Mesendoderm (in vitro differentiated cells): ENCODE measurements at regions not wholly inside any gene's neighbourhood (a gene's known extent, or its start where the extent isn't known, plus 50 kb on each side); places are given as distances from the start of the nearest gene placed in this dataset.

Experiments
- DNase-seq: peaks from one replicate; pipeline ENCODE4 v3.0.0; 2013
- H2AK5ac ChIP-seq: 2 replicates; pipeline ENCODE4 v1.6.1; 2013; ENCODE audit warnings: low read length, inconsistent platforms
- H2BK120ac ChIP-seq: 2 replicates; pipeline ENCODE4 v1.6.1; 2013; ENCODE audit warnings: low read depth, mild to moderate bottlenecking, low read length, moderate library complexity, mixed read lengths
- H2BK15ac ChIP-seq: replicated peaks from 2 replicates; pipeline ENCODE4 v1.6.1; 2013; ENCODE audit warnings: low read depth, mild to moderate bottlenecking, moderate library complexity
- H2BK5ac ChIP-seq: 2 replicates; pipeline ENCODE4 v1.6.1; 2013; ENCODE audit warnings: low read length, inconsistent platforms
- H3K18ac ChIP-seq: 2 replicates; pipeline ENCODE4 v1.6.1; 2013; ENCODE audit warnings: mild to moderate bottlenecking, low read length, mixed read lengths
- H3K23ac ChIP-seq: one replicate; pipeline ENCODE4 v1.6.1; 2013; ENCODE audit warnings: low read length
- H3K27ac ChIP-seq: 2 replicates; pipeline ENCODE4 v1.5.1; 2013; ENCODE audit warnings: low read depth, mild to moderate bottlenecking, inconsistent platforms, low read length, moderate library complexity
- H3K27me3 ChIP-seq: 2 replicates; pipeline ENCODE4 v1.6.1; 2013; ENCODE audit warnings: low read length, control low read depth, mild to moderate bottlenecking, inconsistent platforms; ENCODE audit not compliant: insufficient read depth, poor library complexity
- H3K36me3 ChIP-seq: 2 replicates; pipeline ENCODE4 v1.6.1; 2013; ENCODE audit warnings: low read length, inconsistent platforms; ENCODE audit not compliant: control insufficient read depth, insufficient read depth
- H3K4ac ChIP-seq: one replicate; pipeline ENCODE4 v1.6.1; 2013; ENCODE audit warnings: low read depth, mild to moderate bottlenecking, low read length, moderate library complexity
- H3K4me1 ChIP-seq: 2 replicates; pipeline ENCODE4 v1.6.1; 2013; ENCODE audit warnings: low read depth, low read length, inconsistent platforms; ENCODE audit not compliant: control insufficient read depth
- H3K4me2 ChIP-seq: 2 replicates; pipeline ENCODE4 v1.6.1; 2013; ENCODE audit warnings: low read length
- H3K4me3 ChIP-seq: 2 replicates; pipeline ENCODE4 v1.5.1; 2013; ENCODE audit warnings: mild to moderate bottlenecking, low read length
- H3K56ac ChIP-seq: one replicate; pipeline ENCODE4 v1.6.1; 2013; ENCODE audit warnings: low read length
- H3K79me1 ChIP-seq: 2 replicates; pipeline ENCODE4 v1.6.1; 2013; ENCODE audit warnings: low read length, inconsistent platforms
- H3K79me2 ChIP-seq: 2 replicates; pipeline ENCODE4 v1.6.1; 2013; ENCODE audit warnings: mild to moderate bottlenecking, low read length; ENCODE audit not compliant: control insufficient read depth, insufficient read depth
- H3K9ac ChIP-seq: 2 replicates; pipeline ENCODE4 v1.6.1; 2013; ENCODE audit warnings: low read length, inconsistent platforms
- H4K5ac ChIP-seq: one replicate; pipeline ENCODE4 v1.6.1; 2013; ENCODE audit warnings: low read length
- H4K8ac ChIP-seq: one replicate; pipeline ENCODE4 v1.6.1; 2013; ENCODE audit warnings: low read depth, mild to moderate bottlenecking, control low read depth, low read length, moderate library complexity
- WGBS: extraction: QIAGEN DNeasy Blood & Tissue Kit; methylation state at CpG from one replicate; pipeline ENCODE4 v1.1.7; 2013; ENCODE audit warnings: low lambda C conversion rate, missing lambda C conversion rate; ENCODE audit not compliant: insufficient coverage; ENCODE audit errors: extremely low coverage; 5-methylcytosine and 5-hydroxymethylcytosine counted together

DNA sequence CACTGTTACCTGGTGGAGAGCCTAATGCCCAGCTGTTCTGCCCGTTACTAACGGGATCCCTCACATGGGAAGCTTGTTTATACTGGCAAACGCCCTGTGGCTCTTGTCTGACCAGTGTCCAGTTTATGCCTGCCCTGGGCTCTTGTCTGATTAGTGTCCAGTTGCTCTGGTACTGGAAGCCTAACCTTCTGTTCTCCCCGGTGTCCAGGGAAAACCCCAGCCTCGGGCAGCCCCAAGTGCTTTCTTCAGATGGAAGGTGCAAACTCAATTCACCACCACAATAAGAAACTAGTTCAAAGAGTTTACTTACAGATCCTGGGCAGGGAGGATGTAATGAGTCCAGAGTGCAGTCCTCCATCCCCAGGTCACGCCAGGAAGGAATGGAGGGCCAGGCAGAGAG, 148.4 kb downstream of the TBXT start:
- no peak overlapping the region for H2BK15ac ChIP-seq
- no peaks in the 10 kb centered on the region for H3K79me2 ChIP-seq
- no peaks in the 10 kb centered on the region for H3K36me3 ChIP-seq
- no peak overlapping the region for H3K18ac ChIP-seq
- H3K23ac ChIP-seq: no peak overlapping the region
- no peak overlapping the region for H3K9ac ChIP-seq
- no CpG with 5 or more reads among the region's 6 CpGs for WGBS
- H2BK120ac ChIP-seq: no peak overlapping the region
- H3K27me3 ChIP-seq: no peaks in the 10 kb centered on the region
- H2AK5ac ChIP-seq: no peak overlapping the region
- no peak overlapping the region for H2BK5ac ChIP-seq
- H3K27ac ChIP-seq: no peak overlapping the region
- no peaks in the 10 kb centered on the region for H3K4me1 ChIP-seq
- H3K79me1 ChIP-seq: no peaks in the 10 kb centered on the region
- H3K56ac ChIP-seq: no peak overlapping the region
- H3K4me3 ChIP-seq: no peak overlapping the region
- H4K8ac ChIP-seq: no peak overlapping the region
- H4K5ac ChIP-seq: no peak overlapping the region
- no peak overlapping the region for H3K4ac ChIP-seq
- no peak for DNase-seq
- no peak overlapping the region for H3K4me2 ChIP-seq

DNA sequence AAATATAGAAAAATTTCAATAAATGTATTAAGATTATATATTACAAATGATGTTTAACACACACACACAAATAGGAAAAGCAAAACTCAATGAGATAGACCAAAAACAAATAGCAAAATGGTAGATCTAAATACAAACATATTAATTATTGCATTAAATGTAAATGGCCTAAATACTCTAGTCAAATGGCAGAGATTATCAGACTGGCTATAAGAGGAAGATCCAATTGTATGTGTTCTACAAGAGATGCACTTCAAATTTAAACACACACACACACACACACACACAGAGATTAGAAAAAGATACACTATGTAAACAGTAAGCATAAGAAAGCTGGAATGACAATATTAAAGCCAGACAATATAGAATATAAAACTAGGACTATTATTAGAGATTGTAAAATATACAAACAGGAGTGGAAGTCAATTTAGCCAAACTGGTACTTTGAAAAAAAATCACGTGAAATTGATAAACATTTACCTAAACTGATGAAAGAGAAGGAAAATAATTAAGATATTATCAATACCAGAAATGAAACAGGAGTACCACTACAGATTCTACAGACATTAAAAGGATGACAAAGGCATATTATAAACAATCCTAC, 150.5 kb downstream of the TBXT start:
- Histone ChIP-seq H3K36me3 (no peaks in the 10 kb centered on the region), H3K9ac (no peak overlapping the region), H3K27ac (no peak overlapping the region), H3K4me1 (no peaks in the 10 kb centered on the region), H2BK15ac (no peak overlapping the region), H3K56ac (no peak overlapping the region), H2BK5ac (no peak overlapping the region), H3K79me1 (no peaks in the 10 kb centered on the region), H3K27me3 (no peaks in the 10 kb centered on the region), H3K4me3 (no peak overlapping the region), H3K4ac (no peak overlapping the region), H2AK5ac (no peak overlapping the region), H4K5ac (no peak overlapping the region), H2BK120ac (no peak overlapping the region), H3K23ac (no peak overlapping the region), H3K4me2 (no peak overlapping the region), H3K79me2 (no peaks in the 10 kb centered on the region), H4K8ac (no peak overlapping the region), H3K18ac (no peak overlapping the region)
- WGBS: no CpG with 5 or more reads among the region's 1 CpG
- no peak for DNase-seq

DNA sequence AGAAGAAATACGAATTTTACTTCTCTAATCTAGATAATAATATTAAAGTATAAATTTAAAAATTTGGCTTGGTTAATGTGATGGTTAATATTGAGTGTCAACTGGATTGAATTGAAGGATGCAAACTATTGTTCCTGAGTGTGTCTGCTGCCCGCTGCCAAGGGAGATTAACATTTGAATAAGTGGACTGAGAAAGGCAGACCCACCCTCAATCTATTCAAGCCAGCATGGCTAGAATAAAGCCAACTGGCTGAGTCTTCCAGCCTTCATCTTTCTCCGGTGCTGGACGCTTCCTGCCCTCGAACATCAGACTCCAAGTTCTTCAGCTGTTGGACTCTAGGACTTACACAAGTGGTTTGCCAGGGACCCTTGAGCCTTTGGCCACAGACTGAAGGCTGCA, 152.7 kb downstream of the TBXT start:
- Histone ChIP-seq H3K23ac (no peak overlapping the region), H3K36me3 (no peaks in the 10 kb centered on the region), H4K5ac (no peak overlapping the region), H3K9ac (no peak overlapping the region), H2BK15ac (no peak overlapping the region), H3K18ac (no peak overlapping the region), H3K79me1 (no peaks in the 10 kb centered on the region), H2AK5ac (no peak overlapping the region), H2BK120ac (no peak overlapping the region), H3K4me1 (no peaks in the 10 kb centered on the region), H3K27me3 (peaks cover 4% of the 10 kb centered on the region), H3K79me2 (no peaks in the 10 kb centered on the region), H3K4ac (no peak overlapping the region), H3K4me3 (no peak overlapping the region), H2BK5ac (no peak overlapping the region), H3K27ac (no peak overlapping the region), H3K56ac (no peak overlapping the region), H4K8ac (no peak overlapping the region), H3K4me2 (no peak overlapping the region)
- no CpG with 5 or more reads among the region's 5 CpGs for WGBS
- DNase-seq: no peak

DNA sequence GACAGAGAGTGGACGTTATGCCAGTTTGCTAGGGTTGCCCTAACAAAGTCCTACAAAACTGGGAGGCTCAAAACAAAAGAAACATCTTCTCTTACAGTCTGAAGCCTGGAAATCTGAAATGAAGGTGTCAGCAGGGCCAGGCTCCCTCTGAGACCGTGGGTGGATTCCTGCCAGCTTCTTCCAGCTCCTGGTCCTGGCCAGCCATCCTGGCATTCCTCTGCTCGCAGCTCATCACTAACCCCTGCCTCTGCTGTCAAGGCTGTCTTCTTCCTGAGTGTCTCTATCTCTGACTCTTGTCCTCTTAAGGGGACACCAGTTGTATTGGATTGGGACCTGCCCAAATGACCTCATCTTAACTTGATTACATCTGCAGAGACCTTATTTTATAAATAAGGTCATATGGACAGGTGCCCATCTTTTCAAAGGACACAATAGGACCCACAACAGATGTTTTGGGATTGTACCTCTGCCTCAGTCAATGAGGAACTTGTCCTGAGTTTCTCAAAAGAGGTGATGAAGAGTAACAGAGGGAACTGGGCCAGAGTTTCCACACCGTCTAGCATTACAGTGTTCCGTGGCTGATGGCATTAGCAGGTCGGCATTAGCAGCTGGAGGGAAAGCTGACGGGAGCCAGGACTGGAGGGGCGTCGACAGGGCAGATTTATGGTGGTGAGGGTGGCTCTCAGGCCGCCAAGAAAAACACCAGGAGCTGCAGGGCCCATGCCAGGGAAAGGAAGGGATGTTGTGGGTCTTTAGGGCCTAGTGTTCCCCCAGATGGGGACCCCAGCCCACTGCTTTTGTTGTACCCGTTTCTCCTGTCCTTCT, 157.3 kb downstream of the TBXT start:
- H3K4me3 ChIP-seq: no peak overlapping the region
- no peaks in the 10 kb centered on the region for H3K79me2 ChIP-seq
- H3K56ac ChIP-seq: no peak overlapping the region
- no peak overlapping the region for H3K4me2 ChIP-seq
- no peak overlapping the region for H2BK5ac ChIP-seq
- no peak overlapping the region for H3K27ac ChIP-seq
- no peaks in the 10 kb centered on the region for H3K36me3 ChIP-seq
- no peak overlapping the region for H2AK5ac ChIP-seq
- no peak overlapping the region for H2BK15ac ChIP-seq
- no peak overlapping the region for H2BK120ac ChIP-seq
- no CpG with 5 or more reads among the region's 11 CpGs for WGBS
- no peak overlapping the region for H3K18ac ChIP-seq
- H4K5ac ChIP-seq: no peak overlapping the region
- no peak overlapping the region for H3K4ac ChIP-seq
- no peak for DNase-seq
- no peaks in the 10 kb centered on the region for H3K79me1 ChIP-seq
- no peak overlapping the region for H3K9ac ChIP-seq
- peaks cover 33% of the 10 kb centered on the region for H3K27me3 ChIP-seq
- no peak overlapping the region for H4K8ac ChIP-seq
- H3K23ac ChIP-seq: no peak overlapping the region
- H3K4me1 ChIP-seq: peaks cover 6% of the 10 kb centered on the region

DNA sequence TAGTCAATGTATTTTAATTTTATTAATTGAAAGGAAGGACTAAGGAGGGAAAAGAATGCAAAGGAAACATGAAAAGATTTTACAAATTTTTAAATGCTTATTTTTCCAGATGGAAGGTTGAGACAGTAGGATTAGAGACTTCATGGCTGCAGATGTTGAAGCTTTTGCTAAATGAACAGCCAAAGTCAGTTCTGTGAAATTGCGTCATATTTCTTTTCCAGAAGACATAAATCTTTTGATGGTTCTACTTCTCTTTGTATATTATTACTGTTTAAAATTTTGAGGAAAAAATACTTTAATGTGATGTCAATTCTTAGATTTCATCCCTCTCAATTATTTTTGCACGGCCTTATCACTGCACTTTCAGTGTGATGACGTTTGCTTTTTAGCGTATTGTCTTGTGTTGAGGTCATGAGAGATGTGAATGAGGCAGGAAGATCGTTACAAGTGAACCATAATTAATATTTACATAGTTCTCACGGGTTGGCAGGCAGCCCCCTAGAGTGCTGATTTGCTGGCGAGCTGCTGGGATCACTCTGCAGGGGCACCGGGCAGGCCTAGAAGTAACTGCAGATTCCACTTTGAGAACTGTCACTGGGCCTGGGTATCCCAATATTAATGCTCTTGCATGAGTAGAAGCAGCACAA, 158.1 kb downstream of the TBXT start:
- Histone ChIP-seq H3K79me1 (no peaks in the 10 kb centered on the region), H3K23ac (no peak overlapping the region), H4K8ac (no peak overlapping the region), H3K27ac (no peak overlapping the region), H3K18ac (no peak overlapping the region), H2BK15ac (no peak overlapping the region), H3K4me1 (peaks cover 6% of the 10 kb centered on the region), H3K27me3 (peaks cover 35% of the 10 kb centered on the region), H3K4ac (no peak overlapping the region), H2BK5ac (no peak overlapping the region), H3K4me3 (no peak overlapping the region), H3K4me2 (no peak overlapping the region), H4K5ac (no peak overlapping the region), H2AK5ac (no peak overlapping the region), H2BK120ac (no peak overlapping the region), H3K56ac (no peak overlapping the region), H3K36me3 (no peaks in the 10 kb centered on the region), H3K9ac (no peak overlapping the region), H3K79me2 (no peaks in the 10 kb centered on the region)
- DNase-seq: no peak
- no CpG with 5 or more reads among the region's 8 CpGs for WGBS
